BLaER1 (cell line): ENCODE measurements at regions not wholly inside any gene's neighbourhood (a gene's known extent, or its start where the extent isn't known, plus 50 kb on each side); places are given as distances from the start of the nearest gene placed in this dataset.
"Not testable (repeated sequence)": the region's sequence is repeated elsewhere in the genome, so short reads cannot be mapped to it uniquely, and the experiment has no call there.

Experiments used
- H3K27ac ChIP-seq: shearing (Covaris generic); formaldehyde crosslinking; 2 replicates; pipeline ENCODE4 v1.8.1; 2022
- H3K27me3 ChIP-seq: shearing (Covaris generic); formaldehyde crosslinking; 2 replicates; pipeline ENCODE4 v1.8.1; 2022
- H3K36me3 ChIP-seq: shearing (Covaris generic); formaldehyde crosslinking; 2 replicates; pipeline ENCODE4 v1.8.1; 2022
- H3K4me1 ChIP-seq: shearing (Covaris generic); formaldehyde crosslinking; 2 replicates; pipeline ENCODE4 v1.8.1; 2022
- H3K4me2 ChIP-seq: shearing (Covaris generic); formaldehyde crosslinking; 2 replicates; pipeline ENCODE4 v1.8.1; 2022
- H3K4me3 ChIP-seq: shearing (Covaris generic); formaldehyde crosslinking; 2 replicates; pipeline ENCODE4 v1.8.1; 2022
- H3K9ac ChIP-seq: shearing (Covaris generic); formaldehyde crosslinking; 2 replicates; pipeline ENCODE4 v1.8.1; 2022
- H3K9me3 ChIP-seq: shearing (Covaris generic); formaldehyde crosslinking; 2 replicates; pipeline ENCODE4 v1.8.1; 2022
- H4K20me1 ChIP-seq: shearing (Covaris generic); formaldehyde crosslinking; 2 replicates; pipeline ENCODE4 v1.8.1; 2022
- Cebpa-rat ChIP-seq: shearing (Covaris generic); IDR thresholded peaks from 2 replicates; pipeline ENCODE4 v1.8.1; 2022

DNA sequence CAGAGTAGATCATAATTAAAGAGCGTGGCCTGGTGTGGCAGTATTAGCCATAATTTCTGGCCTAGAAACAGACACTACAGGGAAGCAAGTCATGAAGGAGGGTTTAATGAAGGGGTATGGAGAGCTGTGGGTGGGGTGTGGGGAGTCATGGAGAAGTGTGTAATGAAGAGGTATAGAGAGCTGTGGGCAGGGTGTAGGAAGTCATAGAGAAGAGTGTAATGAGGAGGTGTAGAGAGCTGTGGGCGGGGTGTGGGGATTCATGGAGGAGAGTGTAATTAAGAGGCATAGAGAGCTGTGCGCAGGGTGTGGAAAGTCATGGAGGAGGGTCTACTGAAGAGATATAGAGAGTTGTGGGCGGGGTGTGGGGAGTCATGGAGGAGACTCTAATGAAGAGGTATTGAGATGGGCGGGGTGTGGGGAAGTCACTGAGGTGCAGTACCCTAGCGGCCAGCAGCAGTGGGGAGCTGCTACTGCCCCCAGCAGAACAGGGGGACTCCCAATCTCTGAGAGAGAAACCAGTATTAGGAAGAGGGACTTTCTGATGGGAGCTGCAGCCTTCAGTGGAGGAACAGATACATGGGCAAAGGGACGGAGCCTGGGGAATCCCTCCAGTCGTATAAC is 145.4 kb upstream of the FOXA2 start:
- Histone ChIP-seq H3K4me2 (no peak overlapping the region), H3K9ac (no peak overlapping the region), H3K4me1 (peaks cover 5% of the 10 kb centered on the region; the same call in 1 of the 2 replicates), H4K20me1 (no peaks in the 10 kb centered on the region), H3K27ac (no peak overlapping the region), H3K36me3 (no peaks in the 10 kb centered on the region), H3K9me3 (no peaks in the 10 kb centered on the region), H3K27me3 (no peaks in the 10 kb centered on the region), H3K4me3 (no peak overlapping the region)
- TF ChIP-seq Cebpa-rat = no peak

DNA sequence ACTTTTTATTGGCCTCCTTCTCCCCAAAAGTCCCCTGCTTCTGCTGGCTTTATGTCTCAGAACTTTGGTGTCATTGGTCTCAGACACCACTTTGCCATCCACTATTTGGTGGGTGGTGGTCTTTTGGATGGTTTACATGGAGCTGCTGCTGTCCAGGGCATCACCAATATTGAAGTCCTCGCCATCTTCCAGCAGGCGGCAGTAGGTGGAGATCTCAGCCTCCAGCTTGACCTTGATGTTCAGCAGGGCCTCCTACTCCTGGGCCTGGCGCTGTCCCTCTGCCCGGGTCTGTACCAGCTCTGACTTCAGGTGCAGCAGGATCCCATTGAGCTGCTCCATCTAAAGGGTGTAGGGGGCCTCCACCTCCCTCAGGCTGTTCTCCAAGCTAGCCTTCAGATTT is 148.4 kb upstream of the FOXA2 start:
- H3K4me1 ChIP-seq = peaks cover 5% of the 10 kb centered on the region; the same call in 1 of the 2 replicates
- no peak overlapping the region for H3K9ac ChIP-seq
- no peaks in the 10 kb centered on the region for H4K20me1 ChIP-seq
- H3K4me2 ChIP-seq = no peak overlapping the region
- H3K27me3 ChIP-seq = no peaks in the 10 kb centered on the region
- no peaks in the 10 kb centered on the region for H3K9me3 ChIP-seq
- no peaks in the 10 kb centered on the region for H3K36me3 ChIP-seq
- no peak overlapping the region for H3K4me3 ChIP-seq
- no peak overlapping the region for H3K27ac ChIP-seq
- no peak for TF ChIP-seq Cebpa-rat

DNA sequence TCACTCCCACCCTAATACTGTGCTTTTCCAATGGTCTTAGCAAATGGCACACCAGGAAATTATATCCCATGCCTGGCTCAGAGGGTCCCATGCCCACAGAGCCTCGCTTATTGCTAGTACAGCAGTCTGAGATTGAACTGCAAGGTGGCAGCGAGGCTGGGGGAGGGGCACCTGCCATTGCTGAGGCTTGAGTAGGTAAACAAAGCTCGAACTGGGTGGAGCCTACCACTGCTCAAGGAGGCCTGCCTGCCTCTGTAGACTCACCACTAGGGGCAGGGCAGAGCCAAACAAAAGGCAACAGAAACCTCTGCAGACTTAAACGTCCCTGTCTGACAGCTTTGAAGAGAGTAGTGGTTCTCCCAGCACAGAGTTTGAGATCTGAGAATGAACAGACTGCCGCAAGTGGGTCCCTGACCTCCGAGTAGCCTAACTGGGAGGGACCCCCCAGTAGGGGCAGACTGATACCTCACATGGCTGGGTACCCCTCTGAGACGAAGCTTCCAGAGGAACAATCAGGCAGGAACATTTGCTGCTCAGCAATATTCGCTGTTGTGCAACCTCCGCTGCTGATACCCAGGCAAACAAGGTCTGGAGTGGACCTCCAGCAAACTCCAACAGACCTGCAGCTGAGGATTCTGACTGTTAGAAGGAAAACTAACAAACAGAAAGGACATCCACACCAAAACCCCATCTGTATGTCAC is 150.7 kb upstream of the FOXA2 start:
- H3K36me3 ChIP-seq, H3K27me3 ChIP-seq, H3K9ac ChIP-seq: not testable (repeated sequence)

DNA sequence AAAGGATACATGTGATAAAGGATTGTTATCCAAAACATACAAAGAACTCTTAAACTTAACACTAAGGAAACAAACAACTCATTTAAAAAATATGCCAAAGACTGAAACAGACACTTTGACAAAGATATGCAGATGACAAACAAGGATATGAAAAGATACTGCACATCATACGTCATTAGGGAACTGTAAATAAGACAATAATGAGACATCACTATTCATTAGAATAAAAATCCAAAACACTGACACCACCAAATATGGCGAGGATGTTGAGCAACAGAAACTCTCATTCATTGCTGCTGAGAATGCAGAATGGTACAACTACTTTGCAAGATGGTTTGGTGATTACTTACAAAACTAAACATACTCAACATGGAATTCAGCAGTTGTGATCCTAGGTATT is 156.5 kb upstream of the FOXA2 start:
- no peak for TF ChIP-seq Cebpa-rat
- H3K4me2 ChIP-seq = no peak overlapping the region
- H3K36me3 ChIP-seq = no peaks in the 10 kb centered on the region
- no peak overlapping the region for H3K27ac ChIP-seq
- peaks cover 7% of the 10 kb centered on the region for H3K4me1 ChIP-seq
- H4K20me1 ChIP-seq = no peaks in the 10 kb centered on the region
- H3K9ac ChIP-seq = no peak overlapping the region
- H3K9me3 ChIP-seq = no peaks in the 10 kb centered on the region
- H3K27me3 ChIP-seq = no peaks in the 10 kb centered on the region
- no peak overlapping the region for H3K4me3 ChIP-seq

More for the DNA sequence above, 150.7 kb upstream of the FOXA2 start:
- not testable (repeated sequence) for H3K4me3 ChIP-seq, H3K27ac ChIP-seq, H3K4me1 ChIP-seq, H3K4me2 ChIP-seq, H3K9me3 ChIP-seq, H4K20me1 ChIP-seq

DNA sequence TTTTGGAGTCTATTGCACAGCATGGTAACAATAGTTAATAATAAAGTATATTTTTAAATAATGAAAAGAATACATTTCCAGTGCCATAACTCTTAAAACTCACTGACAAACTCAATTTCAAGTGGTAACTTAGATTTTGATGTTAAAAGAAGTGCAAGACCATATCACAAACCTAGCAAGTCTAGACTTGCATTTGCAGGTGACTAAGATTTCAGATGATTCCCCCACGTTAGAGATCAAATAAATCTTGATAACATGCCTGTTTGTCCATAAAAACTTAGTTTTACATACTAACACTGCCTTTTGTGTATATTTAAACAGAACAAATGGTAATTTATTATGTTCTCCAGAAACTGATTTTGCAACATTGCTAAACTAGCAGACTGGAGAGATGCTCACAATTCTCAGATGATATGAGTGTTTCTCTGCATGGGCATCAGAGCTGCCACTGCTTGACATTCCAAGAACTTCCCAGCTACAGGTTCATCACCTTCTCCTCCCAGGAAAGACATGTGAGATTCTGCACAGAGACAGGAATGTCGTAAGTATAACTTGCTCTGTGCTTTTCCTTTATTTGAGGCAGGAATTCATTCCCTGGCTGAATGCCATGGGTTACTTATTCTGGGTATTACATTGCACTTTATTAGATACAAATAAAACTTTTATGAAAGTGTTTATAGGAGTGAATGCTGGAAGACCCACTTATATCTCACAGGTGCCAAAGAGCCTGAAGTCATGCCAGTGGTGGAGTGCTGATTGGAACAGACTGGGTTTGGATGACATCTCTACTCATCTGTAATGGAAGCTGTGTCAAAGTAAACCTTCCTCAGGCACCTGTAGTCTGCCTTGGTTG is 160.2 kb upstream of the FOXA2 start:
- Histone ChIP-seq H3K4me1 (peaks cover 7% of the 10 kb centered on the region), H3K27me3 (no peaks in the 10 kb centered on the region), H4K20me1 (no peaks in the 10 kb centered on the region), H3K27ac (no peak overlapping the region), H3K36me3 (no peaks in the 10 kb centered on the region), H3K9ac (no peak overlapping the region), H3K4me2 (no peak overlapping the region), H3K4me3 (no peak overlapping the region), H3K9me3 (peaks cover 10% of the 10 kb centered on the region)
- no peak for TF ChIP-seq Cebpa-rat

DNA sequence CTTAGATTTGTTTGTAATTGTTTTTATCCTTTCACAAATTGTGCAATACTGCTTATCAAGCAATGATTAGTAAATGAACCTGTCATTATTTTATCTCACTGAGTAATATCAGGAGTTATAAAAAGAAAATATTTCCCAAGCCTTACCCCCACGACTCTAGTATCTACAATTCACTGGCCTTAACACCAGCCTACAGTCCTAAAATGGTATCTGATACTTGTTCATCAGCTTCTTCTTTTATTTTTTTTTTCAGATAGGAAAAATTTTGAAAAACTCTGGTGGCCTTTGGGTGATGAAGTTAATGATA is 160.8 kb upstream of the FOXA2 start:
- Histone ChIP-seq H3K4me1 (peaks cover 7% of the 10 kb centered on the region), H3K9me3 (peaks cover 10% of the 10 kb centered on the region), H3K27ac (no peak overlapping the region), H3K4me2 (no peak overlapping the region), H3K27me3 (no peaks in the 10 kb centered on the region), H4K20me1 (no peaks in the 10 kb centered on the region), H3K36me3 (no peaks in the 10 kb centered on the region), H3K4me3 (no peak overlapping the region), H3K9ac (no peak overlapping the region)
- no peak for TF ChIP-seq Cebpa-rat

DNA sequence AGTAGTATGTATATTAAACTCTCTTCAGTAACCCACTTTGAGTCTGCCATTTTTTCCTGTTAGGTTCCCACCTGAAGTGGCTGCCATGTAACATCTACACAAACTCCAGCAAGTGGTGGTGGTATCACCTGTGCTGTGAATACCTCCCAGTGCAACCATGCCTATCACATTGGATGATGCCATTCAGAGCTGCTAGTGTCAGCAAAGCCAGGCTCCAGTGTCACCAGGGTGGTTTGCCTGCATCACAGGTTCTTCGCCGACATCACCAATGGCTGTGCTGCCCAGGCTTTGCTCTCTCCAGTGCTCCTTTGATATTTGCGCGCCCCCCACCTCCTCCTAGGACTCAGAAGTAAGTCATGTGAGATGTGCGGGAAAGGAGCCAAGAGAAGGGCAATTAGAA is 162.6 kb upstream of the FOXA2 start:
- H3K27me3 ChIP-seq = no peaks in the 10 kb centered on the region
- H3K4me1 ChIP-seq = peaks cover 7% of the 10 kb centered on the region
- H3K4me3 ChIP-seq = no peak overlapping the region
- peaks cover 10% of the 10 kb centered on the region for H3K9me3 ChIP-seq
- H3K36me3 ChIP-seq = no peaks in the 10 kb centered on the region
- H3K27ac ChIP-seq = no peak overlapping the region
- no peak overlapping the region for H3K9ac ChIP-seq
- no peak overlapping the region for H3K4me2 ChIP-seq
- H4K20me1 ChIP-seq = no peaks in the 10 kb centered on the region
- TF ChIP-seq Cebpa-rat = no peak

DNA sequence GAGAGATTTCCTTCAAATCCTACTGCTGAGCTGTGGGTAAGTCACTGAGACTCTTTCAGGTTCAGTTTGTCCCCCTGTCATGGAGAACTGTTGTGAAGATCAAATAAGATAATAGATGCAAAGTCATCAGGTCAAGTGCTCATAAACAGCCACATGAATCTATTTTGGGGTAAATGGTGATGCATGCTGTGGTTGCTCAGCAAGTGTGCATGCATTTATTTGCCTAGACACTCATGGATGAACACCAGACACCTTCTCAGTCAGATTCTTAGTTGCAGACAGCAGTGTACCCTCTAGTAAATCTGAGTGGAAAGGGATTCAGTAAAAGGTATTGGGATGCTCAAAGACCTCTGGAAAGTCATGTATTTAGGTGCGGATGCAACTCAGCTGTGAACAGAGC is 168.0 kb upstream of the FOXA2 start:
- H3K9me3 ChIP-seq = no peaks in the 10 kb centered on the region
- no peaks in the 10 kb centered on the region for H3K4me1 ChIP-seq
- H3K27ac ChIP-seq = no peak overlapping the region
- no peaks in the 10 kb centered on the region for H3K36me3 ChIP-seq
- H3K4me2 ChIP-seq = no peak overlapping the region
- H3K27me3 ChIP-seq = no peaks in the 10 kb centered on the region
- no peak for TF ChIP-seq Cebpa-rat
- no peak overlapping the region for H3K9ac ChIP-seq
- no peaks in the 10 kb centered on the region for H4K20me1 ChIP-seq
- no peak overlapping the region for H3K4me3 ChIP-seq

DNA sequence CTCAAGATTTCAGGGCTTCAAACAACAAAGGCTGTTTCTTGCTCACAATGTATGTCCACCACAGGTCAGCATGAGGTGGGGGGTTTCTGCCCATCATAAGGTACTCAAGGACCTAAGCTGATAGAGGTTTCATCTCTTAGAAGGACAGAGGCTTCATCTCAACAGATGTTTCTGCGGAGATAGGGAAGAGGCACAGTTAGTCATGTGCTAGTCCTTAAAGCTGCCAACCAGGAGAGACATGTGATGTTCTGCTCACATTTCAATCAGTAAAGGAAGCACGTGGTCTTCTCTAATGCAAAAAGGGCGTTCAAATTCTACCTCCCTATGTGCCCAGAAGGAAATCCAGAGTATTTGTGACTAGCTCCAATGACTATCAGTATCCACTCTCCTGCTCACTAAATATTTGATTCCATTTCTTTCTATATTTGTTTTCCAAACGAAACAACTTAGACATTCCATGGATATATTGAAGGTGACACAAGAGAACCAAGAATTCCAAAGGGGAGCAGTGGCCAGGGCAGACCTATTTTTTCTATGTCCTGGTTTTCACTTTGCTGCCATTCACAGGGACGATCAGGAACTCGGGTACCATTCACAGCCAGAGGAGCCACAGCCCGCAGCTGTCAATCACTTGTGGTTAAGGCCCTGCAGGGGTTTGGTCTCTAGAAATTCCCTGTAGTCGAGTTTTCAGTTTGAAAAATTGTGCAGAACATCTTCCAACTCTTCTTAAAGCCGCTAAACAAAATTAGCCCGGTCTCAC is 173.2 kb upstream of the FOXA2 start:
- no peak for TF ChIP-seq Cebpa-rat
- Histone ChIP-seq H4K20me1 (no peaks in the 10 kb centered on the region), H3K4me1 (peaks cover 16% of the 10 kb centered on the region), H3K27ac (no peak overlapping the region), H3K9me3 (no peaks in the 10 kb centered on the region), H3K9ac (no peak overlapping the region), H3K36me3 (no peaks in the 10 kb centered on the region), H3K27me3 (no peaks in the 10 kb centered on the region), H3K4me3 (no peak overlapping the region), H3K4me2 (peak overlapping the region; percentile 42)
